ENCODE measurements at regions not wholly inside any gene's neighbourhood (a gene's known extent, or its start where the extent isn't known, plus 50 kb on each side); places are given as distances from the start of the nearest gene placed in this dataset.

DNA sequence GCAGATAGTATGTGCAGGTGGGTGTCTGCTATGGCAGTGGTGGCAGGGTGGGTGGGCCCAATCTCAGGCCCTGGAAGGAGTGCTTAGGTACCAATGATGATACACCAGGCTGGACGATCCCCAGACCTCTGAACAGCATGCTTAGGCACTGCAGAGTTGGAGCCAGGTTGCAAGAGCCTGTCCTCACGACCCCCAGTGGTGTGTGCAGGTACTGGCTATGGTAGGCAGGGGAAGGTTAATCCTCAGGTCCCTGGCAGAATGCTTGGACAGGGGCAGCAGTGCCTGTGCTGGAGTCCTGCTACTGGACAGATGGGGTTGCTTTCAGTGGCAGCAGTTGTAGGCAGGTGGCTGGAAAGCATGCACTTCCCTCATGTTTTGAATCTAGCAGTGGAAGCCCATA, 100.5 kb upstream of the NEK7 start:
- TF ChIP-seq, protein P1, sequence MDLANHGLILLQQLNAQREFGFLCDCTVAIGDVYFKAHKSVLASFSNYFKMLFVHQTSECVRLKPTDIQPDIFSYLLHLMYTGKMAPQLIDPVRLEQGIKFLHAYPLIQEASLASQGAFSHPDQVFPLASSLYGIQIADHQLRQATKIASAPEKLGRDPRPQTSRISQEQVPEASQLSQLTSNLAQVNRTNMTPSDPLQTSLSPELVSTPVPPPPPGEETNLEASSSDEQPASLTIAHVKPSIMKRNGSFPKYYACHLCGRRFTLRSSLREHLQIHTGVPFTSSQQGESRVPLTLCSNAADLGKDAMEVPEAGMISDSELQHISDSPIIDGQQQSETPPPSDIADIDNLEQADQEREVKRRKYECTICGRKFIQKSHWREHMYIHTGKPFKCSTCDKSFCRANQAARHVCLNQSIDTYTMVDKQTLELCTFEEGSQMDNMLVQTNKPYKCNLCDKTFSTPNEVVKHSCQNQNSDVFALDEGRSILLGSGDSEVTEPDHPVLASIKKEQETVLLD (IDR thresholded peaks at IDR 0.05) = no peak
- TF ChIP-seq, protein P2, sequence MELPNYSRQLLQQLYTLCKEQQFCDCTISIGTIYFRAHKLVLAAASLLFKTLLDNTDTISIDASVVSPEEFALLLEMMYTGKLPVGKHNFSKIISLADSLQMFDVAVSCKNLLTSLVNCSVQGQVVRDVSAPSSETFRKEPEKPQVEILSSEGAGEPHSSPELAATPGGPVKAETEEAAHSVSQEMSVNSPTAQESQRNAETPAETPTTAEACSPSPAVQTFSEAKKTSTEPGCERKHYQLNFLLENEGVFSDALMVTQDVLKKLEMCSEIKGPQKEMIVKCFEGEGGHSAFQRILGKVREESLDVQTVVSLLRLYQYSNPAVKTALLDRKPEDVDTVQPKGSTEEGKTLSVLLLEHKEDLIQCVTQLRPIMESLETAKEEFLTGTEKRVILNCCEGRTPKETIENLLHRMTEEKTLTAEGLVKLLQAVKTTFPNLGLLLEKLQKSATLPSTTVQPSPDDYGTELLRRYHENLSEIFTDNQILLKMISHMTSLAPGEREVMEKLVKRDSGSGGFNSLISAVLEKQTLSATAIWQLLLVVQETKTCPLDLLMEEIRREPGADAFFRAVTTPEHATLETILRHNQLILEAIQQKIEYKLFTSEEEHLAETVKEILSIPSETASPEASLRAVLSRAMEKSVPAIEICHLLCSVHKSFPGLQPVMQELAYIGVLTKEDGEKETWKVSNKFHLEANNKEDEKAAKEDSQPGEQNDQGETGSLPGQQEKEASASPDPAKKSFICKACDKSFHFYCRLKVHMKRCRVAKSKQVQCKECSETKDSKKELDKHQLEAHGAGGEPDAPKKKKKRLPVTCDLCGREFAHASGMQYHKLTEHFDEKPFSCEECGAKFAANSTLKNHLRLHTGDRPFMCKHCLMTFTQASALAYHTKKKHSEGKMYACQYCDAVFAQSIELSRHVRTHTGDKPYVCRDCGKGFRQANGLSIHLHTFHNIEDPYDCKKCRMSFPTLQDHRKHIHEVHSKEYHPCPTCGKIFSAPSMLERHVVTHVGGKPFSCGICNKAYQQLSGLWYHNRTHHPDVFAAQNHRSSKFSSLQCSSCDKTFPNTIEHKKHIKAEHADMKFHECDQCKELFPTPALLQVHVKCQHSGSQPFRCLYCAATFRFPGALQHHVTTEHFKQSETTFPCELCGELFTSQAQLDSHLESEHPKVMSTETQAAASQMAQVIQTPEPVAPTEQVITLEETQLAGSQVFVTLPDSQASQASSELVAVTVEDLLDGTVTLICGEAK (IDR thresholded peaks at IDR 0.05) = no peak
- TF ChIP-seq, protein P2 (CRISPR knock-in tag; IDR thresholded peaks at IDR 0.05) = no peak
- no peak for TF ChIP-seq ZC3H4 (CRISPR knock-in tag; IDR thresholded peaks at IDR 0.05; ENCODE audit: borderline replicate concordance)
- TF ChIP-seq EZH2 (IDR thresholded peaks at IDR 0.05; ENCODE audit: borderline replicate concordance, low read depth, low read length) = no peak
- TF ChIP-seq SRF (CRISPR knock-in tag; IDR thresholded peaks at IDR 0.05) = no peak
- TF ChIP-seq YY1 (IDR thresholded peaks at IDR 0.05; ENCODE audit: borderline replicate concordance in 1 of 3, control insufficient read depth in 1 of 3, extremely low read depth in 1 of 3, insufficient read depth in 3 of 3, insufficient read length in 1 of 3, insufficient replicate concordance in 2 of 3, low read depth in 1 of 3, low read length in 2 of 3) = no peak
- no peak for TF ChIP-seq KDM1A (IDR thresholded peaks at IDR 0.05)
- TF ChIP-seq PCBP2 (IDR thresholded peaks at IDR 0.05; ENCODE audit: low read depth, low read length, poor library complexity, severe bottlenecking) = no peak
- TF ChIP-seq RAD21 (CRISPR knock-in tag; conservative IDR thresholded peaks at IDR 0.05 in 1 of 2, IDR thresholded peaks at IDR 0.05 in 1 of 2) = peak in 1 of 2 experiments; percentile 52; a peak in 2 of 4 replicates

Measured in K562 (cell line).